Tibial nerve (tissue), 4 donors: ENCODE measurements at regions not wholly inside any gene's neighbourhood (a gene's known extent, or its start where the extent isn't known, plus 50 kb on each side); places are given as distances from the start of the nearest gene placed in this dataset.

ENCODE experiments used
- DNase-seq, 2 donors: peaks; one replicate each; pipeline ENCODE4 v3.0.0-alpha.2; 2019; ENCODE audit warnings: low spot score in 2 of 2
- H3K27ac ChIP-seq, 4 donors: fragments of 200-600 bp; sonication (generic) in 3 of 4; one replicate each; pipeline ENCODE4 v1.5.1; 2017 to 2019; ENCODE audit warnings: mild to moderate bottlenecking in 1 of 4
- H3K27me3 ChIP-seq, 2 donors: fragments of 200-600 bp; sonication (generic) in 1 of 2; one replicate each; pipeline versions ENCODE4 v1.5.1 to v1.6.0; 2017 to 2019
- H3K36me3 ChIP-seq, 3 donors: fragments of 200-600 bp; sonication (generic); one replicate each; pipeline ENCODE4 v1.5.1; 2018 to 2019
- H3K4me1 ChIP-seq, 4 donors: fragments of 200-600 bp; sonication (generic) in 3 of 4; one replicate each; pipeline ENCODE4 v1.5.1; 2017 to 2019
- H3K4me3 ChIP-seq, 4 donors: fragments of 200-600 bp; sonication (generic) in 3 of 4; one replicate each; pipeline ENCODE4 v1.5.1; 2017 to 2019; ENCODE audit warnings: mild to moderate bottlenecking in 1 of 4, moderate library complexity in 1 of 4
- H3K9me3 ChIP-seq, 4 donors: fragments of 200-600 bp; sonication (generic) in 3 of 4; one replicate each; pipeline ENCODE4 v1.5.1; 2017 to 2019
- EP300 ChIP-seq, 2 donors: sonication (generic); formaldehyde crosslinking; IDR thresholded peaks; one replicate each; pipeline ENCODE4 v1.6.1; 2017; ENCODE audit warnings: antibody characterized with exemption in 2 of 2, mild to moderate bottlenecking in 1 of 2
- POLR2A ChIP-seq, 2 donors: fragments of 450-650 bp; IDR thresholded peaks; one replicate each; pipeline ENCODE4 v1.6.1; 2017; ENCODE audit warnings: antibody characterized with exemption in 2 of 2, mild to moderate bottlenecking in 2 of 2, moderate library complexity in 2 of 2
- WGBS, 2 donors: methylation state at CpG; one replicate each; pipeline ENCODE4 v1.1.5; 2018; 5-methylcytosine and 5-hydroxymethylcytosine counted together
- TF ChIP-seq, protein P1 (sequence below), 5 experiments: fragments of 200-600 bp in 3 of 5; fragments of 450-650 bp in 2 of 5; sonication (generic) in 3 of 5; IDR thresholded peaks; one replicate each; pipeline ENCODE4 v1.5.1; 2016 to 2019; ENCODE audit warnings: antibody characterized with exemption in 5 of 5, mild to moderate bottlenecking in 3 of 5, moderate library complexity in 2 of 5

DNA sequence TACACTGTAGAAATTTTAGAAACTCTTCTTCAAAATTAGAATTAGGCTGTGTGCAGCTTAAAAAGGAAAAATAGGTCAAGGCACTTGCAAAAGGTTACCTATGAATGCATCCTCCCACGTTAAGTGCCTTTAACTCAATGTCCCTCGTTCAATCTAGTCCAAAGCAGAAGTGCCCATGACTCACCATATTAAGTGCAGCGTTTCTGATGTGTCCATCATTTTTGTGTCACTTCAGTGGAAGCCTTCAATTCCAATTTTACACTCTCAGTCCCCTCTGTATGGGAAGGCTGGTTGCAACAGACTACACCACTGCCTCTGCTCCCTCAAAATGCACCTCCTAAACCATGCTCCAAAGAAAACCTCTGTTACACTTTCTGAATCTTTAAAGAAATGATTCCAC lies 53.4 kb downstream of the FOXB1 start:
- H3K27me3 ChIP-seq, result no peaks in the 10 kb centered on the region
- H3K27ac ChIP-seq, result no peak overlapping the region
- 58 to 60% methylated on average over 3 of the region's 3 CpGs for WGBS, 2 donors
- TF ChIP-seq POLR2A (IDR thresholded peaks at IDR 0.05), result no peak
- DNase-seq, result no peak
- H3K36me3 ChIP-seq, result no peaks in the 10 kb centered on the region
- H3K4me3 ChIP-seq, result no peak overlapping the region
- H3K4me1 ChIP-seq, result no peaks in the 10 kb centered on the region
- H3K9me3 ChIP-seq, result peaks cover 0 to 20% (median under 1%) of the 10 kb centered on the region in 4 donors

DNA sequence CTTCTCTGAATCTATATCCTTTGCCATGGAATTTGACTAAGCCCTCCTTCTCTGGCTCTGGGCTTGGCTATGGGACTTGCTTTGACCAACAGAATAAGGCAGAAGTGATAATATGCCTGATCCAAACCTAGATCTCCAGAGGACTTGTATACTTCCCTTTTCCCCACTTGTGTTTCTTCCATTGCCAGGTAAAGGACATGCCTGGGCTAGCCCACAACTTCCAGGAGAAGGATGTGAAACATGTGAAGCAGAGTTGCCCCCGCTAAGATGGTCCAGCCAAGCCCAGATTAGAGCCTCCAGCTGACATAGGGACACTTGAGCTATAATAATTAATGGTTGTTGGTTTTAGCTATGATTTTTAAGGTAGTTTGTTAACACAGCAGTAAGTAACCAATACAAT lies 55.1 kb downstream of the FOXB1 start:
- no peak overlapping the region for H3K27ac ChIP-seq
- TF ChIP-seq, protein P1, sequence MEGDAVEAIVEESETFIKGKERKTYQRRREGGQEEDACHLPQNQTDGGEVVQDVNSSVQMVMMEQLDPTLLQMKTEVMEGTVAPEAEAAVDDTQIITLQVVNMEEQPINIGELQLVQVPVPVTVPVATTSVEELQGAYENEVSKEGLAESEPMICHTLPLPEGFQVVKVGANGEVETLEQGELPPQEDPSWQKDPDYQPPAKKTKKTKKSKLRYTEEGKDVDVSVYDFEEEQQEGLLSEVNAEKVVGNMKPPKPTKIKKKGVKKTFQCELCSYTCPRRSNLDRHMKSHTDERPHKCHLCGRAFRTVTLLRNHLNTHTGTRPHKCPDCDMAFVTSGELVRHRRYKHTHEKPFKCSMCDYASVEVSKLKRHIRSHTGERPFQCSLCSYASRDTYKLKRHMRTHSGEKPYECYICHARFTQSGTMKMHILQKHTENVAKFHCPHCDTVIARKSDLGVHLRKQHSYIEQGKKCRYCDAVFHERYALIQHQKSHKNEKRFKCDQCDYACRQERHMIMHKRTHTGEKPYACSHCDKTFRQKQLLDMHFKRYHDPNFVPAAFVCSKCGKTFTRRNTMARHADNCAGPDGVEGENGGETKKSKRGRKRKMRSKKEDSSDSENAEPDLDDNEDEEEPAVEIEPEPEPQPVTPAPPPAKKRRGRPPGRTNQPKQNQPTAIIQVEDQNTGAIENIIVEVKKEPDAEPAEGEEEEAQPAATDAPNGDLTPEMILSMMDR (IDR thresholded peaks at IDR 0.05), result no peak
- TF ChIP-seq EP300 (IDR thresholded peaks at IDR 0.05) (no peak), POLR2A (IDR thresholded peaks at IDR 0.05) (no peak)
- no peaks in the 10 kb centered on the region for H3K27me3 ChIP-seq
- H3K9me3 ChIP-seq, result peaks cover 0 to 27% (median 2%) of the 10 kb centered on the region in 4 donors
- no peaks in the 10 kb centered on the region for H3K36me3 ChIP-seq
- 89 to 91% methylated on average over 1 of the region's 1 CpG for WGBS, 2 donors
- no peak overlapping the region for H3K4me3 ChIP-seq
- H3K4me1 ChIP-seq, result no peaks in the 10 kb centered on the region
- DNase-seq, result no peak

DNA sequence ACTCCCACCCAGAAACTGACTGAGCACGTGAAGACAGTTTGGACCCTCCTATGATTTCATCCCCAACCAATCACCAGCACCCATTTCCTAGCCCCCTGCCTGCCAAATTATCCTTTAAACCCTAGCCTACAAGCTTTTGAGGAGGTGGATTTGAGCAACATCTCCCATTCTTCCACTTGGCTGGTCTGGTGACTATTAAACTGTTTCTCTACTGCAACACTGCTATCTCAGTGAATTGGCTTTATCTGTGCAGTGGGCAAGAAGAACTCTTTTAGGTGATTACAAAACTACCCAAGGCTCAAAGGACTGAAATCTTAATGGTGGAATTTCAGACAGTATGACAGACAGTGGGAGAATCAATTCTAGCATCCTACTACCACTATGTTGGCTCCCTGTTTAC lies 57.6 kb downstream of the FOXB1 start:
- WGBS, 2 donors, result 89 to 95% methylated on average over 1 of the region's 1 CpG

DNA sequence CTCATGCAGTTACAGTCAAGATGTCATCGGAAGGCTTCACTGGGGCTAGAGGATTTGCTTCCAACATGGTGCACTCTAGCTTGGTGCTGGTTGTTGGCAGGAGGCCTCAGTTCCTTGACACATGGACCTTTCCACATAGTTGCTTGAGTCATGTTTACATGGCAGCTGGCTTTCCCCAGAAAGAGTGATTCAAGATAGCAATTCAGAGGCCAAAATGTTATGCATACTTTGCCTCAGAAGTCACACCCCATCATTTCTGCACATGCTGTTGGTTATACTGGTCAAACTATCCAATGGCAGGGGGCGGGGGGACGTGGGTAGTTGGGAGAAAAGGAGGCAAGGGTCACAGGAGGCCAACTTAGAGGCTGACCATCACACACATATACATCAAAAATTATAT lies 58.7 kb downstream of the FOXB1 start:
- DNase-seq, result no peak
- no peak for TF ChIP-seq EP300 (IDR thresholded peaks at IDR 0.05)
- TF ChIP-seq, protein P1 (IDR thresholded peaks at IDR 0.05), result no peak
- Histone ChIP-seq H3K27ac (no peak overlapping the region), H3K4me1 (no peaks in the 10 kb centered on the region), H3K27me3 (peaks cover 0 to 3% of the 10 kb centered on the region in 2 donors), H3K4me3 (no peak overlapping the region), H3K9me3 (peaks cover 0 to 27% (median 2%) of the 10 kb centered on the region in 4 donors), H3K36me3 (no peaks in the 10 kb centered on the region)
- WGBS, 2 donors, result 67 to 83% methylated on average over 3 of the region's 3 CpGs

More for the DNA sequence above, 57.6 kb downstream of the FOXB1 start:
- Histone ChIP-seq H3K27ac (no peak overlapping the region), H3K9me3 (peaks cover 0 to 27% (median 2%) of the 10 kb centered on the region in 4 donors), H3K4me3 (no peak overlapping the region), H3K4me1 (no peaks in the 10 kb centered on the region), H3K36me3 (no peaks in the 10 kb centered on the region), H3K27me3 (peaks cover 0 to 3% of the 10 kb centered on the region in 2 donors)
- no peak for TF ChIP-seq EP300 (IDR thresholded peaks at IDR 0.05)
- DNase-seq, result no peak

DNA sequence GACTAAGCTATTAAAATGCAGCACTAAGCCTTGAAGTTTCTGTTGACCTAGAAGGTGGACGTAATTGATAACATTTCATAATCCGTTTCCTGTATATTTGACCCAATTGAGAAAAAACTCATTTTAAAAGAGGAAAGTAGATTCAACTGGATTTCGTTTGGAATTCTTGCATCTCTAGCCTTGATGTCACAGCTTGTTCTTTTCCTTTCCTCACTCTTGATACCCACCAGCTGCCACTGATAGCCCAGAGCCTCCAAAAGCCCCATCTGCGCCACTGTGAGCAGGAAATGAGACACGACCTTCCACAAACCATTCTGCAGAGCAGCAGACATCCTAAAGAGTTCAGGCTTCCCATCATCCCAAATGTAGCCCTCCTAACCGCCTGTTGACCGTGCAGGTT lies 61.8 kb downstream of the FOXB1 start:
- Histone ChIP-seq H3K27me3 (peaks cover 0 to 7% of the 10 kb centered on the region in 2 donors), H3K36me3 (no peaks in the 10 kb centered on the region), H3K27ac (no peak overlapping the region), H3K9me3 (peaks cover 0 to 23% (median 2%) of the 10 kb centered on the region in 4 donors), H3K4me3 (no peak overlapping the region), H3K4me1 (no peaks in the 10 kb centered on the region)
- no peak for DNase-seq
- 74 to 83% methylated on average over 7 of the region's 7 CpGs for WGBS, 2 donors
- TF ChIP-seq, protein P1 (IDR thresholded peaks at IDR 0.05), result no peak
- TF ChIP-seq EP300 (IDR thresholded peaks at IDR 0.05) (no peak), POLR2A (IDR thresholded peaks at IDR 0.05) (no peak)

DNA sequence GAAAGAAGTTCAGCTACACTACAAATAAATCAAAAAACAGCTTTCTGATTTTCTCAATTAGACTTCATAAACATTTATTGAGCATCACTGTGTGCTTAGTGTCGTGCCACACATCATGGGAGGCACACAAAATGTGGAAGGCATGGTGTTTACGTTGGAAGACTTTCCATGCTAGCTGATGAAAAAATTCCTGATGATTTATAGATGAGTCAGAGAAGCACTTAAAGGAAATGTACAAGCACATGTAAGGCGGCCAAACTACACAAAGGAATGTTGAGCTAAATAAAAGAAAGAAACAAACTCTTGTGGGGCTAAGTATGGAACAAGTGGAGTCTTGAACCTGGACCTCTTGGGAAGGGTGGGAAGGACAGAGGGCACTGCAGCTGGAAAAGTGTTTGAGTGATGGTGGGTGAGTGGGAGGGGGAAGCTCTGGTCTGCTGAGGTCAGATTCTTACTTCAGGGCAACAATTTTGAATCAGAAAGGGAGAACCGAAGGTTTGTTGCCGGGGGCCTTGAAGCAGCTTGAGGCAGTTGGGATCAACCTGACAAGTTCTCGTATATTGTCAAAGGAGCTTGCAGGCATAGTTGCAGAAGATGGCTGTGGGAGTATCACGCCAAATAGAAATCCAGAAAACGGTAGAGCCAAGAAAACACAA lies 66.9 kb downstream of the FOXB1 start:
- no peak for DNase-seq
- Histone ChIP-seq H3K4me1 (no peaks in the 10 kb centered on the region), H3K27ac (no peak overlapping the region), H3K4me3 (no peak overlapping the region), H3K36me3 (no peaks in the 10 kb centered on the region), H3K9me3 (no peaks in the 10 kb centered on the region), H3K27me3 (peaks cover 0 to 7% of the 10 kb centered on the region in 2 donors)
- 38 to 43% methylated on average over 8 of the region's 8 CpGs for WGBS, 2 donors
- TF ChIP-seq, protein P1 (IDR thresholded peaks at IDR 0.05), result no peak
- TF ChIP-seq EP300 (IDR thresholded peaks at IDR 0.05) (no peak), POLR2A (IDR thresholded peaks at IDR 0.05) (no peak)
